Caco-2 (cell line): ENCODE measurements at regions not wholly inside any gene's neighbourhood (a gene's known extent, or its start where the extent isn't known, plus 50 kb on each side); places are given as distances from the start of the nearest gene placed in this dataset.

ENCODE experiments used
- BruUV-seq: library from RNA; stranded (reverse); fragments of 400-500 nt; replicated peaks from 2 replicates; lab custom pipeline; 2021; lab: Mats Ljungman, UMichigan
- CTCF ChIA-PET: fragments of 300-600 bp; sonication (Branson Sonifier 250); formaldehyde crosslinking; loops from one replicate; lab custom pipeline; 2022; ENCODE audit warnings: antibody characterized with exemption; lab: Charles Lee
- POLR2A ChIA-PET: fragments of 300-600 bp; sonication (Branson Sonifier 250); formaldehyde crosslinking; loops from one replicate; lab custom pipeline; 2022; ENCODE audit warnings: antibody characterized with exemption; lab: Charles Lee
- DNase-seq, 2 experiments: peaks; one replicate each; pipeline versions ENCODE4 v3.0.0 to v3.0.0-alpha.2; 2020 to 2022
- H3K27me3 ChIP-seq: replicated peaks from 2 replicates; pipeline ENCODE4 v1.6.0; 2011; ENCODE audit warnings: low read length; ENCODE audit not compliant: control insufficient read depth, insufficient read depth
- H3K36me3 ChIP-seq: 2 replicates; pipeline ENCODE4 v1.5.1; 2011; ENCODE audit warnings: low read length; ENCODE audit not compliant: control insufficient read depth, insufficient read depth
- H3K4me1 ChIP-seq: fragments of 250-450 bp; sonication (Bioruptor Pico); 2 replicates; pipeline ENCODE4 v1.5.1; 2020; ENCODE audit warnings: mild to moderate bottlenecking
- H3K4me3 ChIP-seq: 2 replicates; pipeline ENCODE4 v1.5.1; 2011; ENCODE audit warnings: low read depth, mild to moderate bottlenecking, control low read depth, low read length
- H3K9me3 ChIP-seq: fragments of 250-450 bp; sonication (Bioruptor Pico); 2 replicates; pipeline ENCODE4 v1.5.1; 2020; ENCODE audit warnings: mild to moderate bottlenecking, moderate library complexity
- H3K27ac Mint-ChIP-seq: one replicate; pipeline ENCODE4 v1.8.0; 2022; ENCODE audit warnings: mixed read lengths; ENCODE audit not compliant: unreplicated experiment
- H3K27me3 Mint-ChIP-seq: one replicate; pipeline ENCODE4 v1.8.0; 2022; ENCODE audit warnings: mixed read lengths; ENCODE audit not compliant: insufficient read depth, unreplicated experiment
- H3K36me3 Mint-ChIP-seq: one replicate; pipeline ENCODE4 v1.8.0; 2022; ENCODE audit warnings: mild to moderate bottlenecking, mixed read lengths; ENCODE audit not compliant: insufficient read depth, unreplicated experiment
- H3K4me1 Mint-ChIP-seq: one replicate; pipeline ENCODE4 v1.8.0; 2022; ENCODE audit warnings: low read depth, mixed read lengths; ENCODE audit not compliant: unreplicated experiment
- H3K4me3 Mint-ChIP-seq: one replicate; pipeline ENCODE4 v1.8.0; 2022; ENCODE audit warnings: mild to moderate bottlenecking, moderate library complexity, mixed read lengths; ENCODE audit not compliant: unreplicated experiment
- H3K9me3 Mint-ChIP-seq: one replicate; pipeline ENCODE4 v1.8.0; 2022; ENCODE audit warnings: mixed read lengths; ENCODE audit not compliant: unreplicated experiment
- CTCF ChIP-seq, 2 experiments: fragments of 200-600 bp in 1 of 2; IDR thresholded peaks; 1 replicate in 1 of 2; 2 replicates in 1 of 2; pipeline versions ENCODE4 v1.5.1 to v1.8.0; 2011 to 2022; ENCODE audit warnings: antibody characterized with exemption in 1 of 2, control low read depth in 1 of 2, inconsistent platforms in 1 of 2, low read depth in 1 of 2, low read length in 1 of 2, mild to moderate bottlenecking in 1 of 2, moderate library complexity in 1 of 2; ENCODE audit not compliant: insufficient read depth in 1 of 2, severe bottlenecking in 1 of 2, unreplicated experiment in 1 of 2
- intact Hi-C: fragments of 100-400 bp; cut with micrococcal nuclease; formaldehyde crosslinking; loops from one replicate; pipeline ENCODE4 v1.10.0; 2022; ENCODE audit not compliant: unreplicated experiment

GRCh38 chr7:42735081-42735480, 176.8 kb downstream of the C7orf25 start:
- Histone ChIP-seq H3K4me3 (no peak overlapping the region), H3K27me3 (no peaks in the 10 kb centered on the region), H3K9me3 (no peaks in the 10 kb centered on the region), H3K36me3 (no peaks in the 10 kb centered on the region), H3K4me1 (no peaks in the 10 kb centered on the region)
- no TSS peak for BruUV-seq
- ChIA-PET POLR2A (no interaction called here), CTCF (no interaction called here)
- H3K36me3 Mint-ChIP-seq: no peaks in the 10 kb centered on the region
- H3K4me1 Mint-ChIP-seq: no peaks in the 10 kb centered on the region
- no peak overlapping the region for H3K27ac Mint-ChIP-seq
- TF ChIP-seq CTCF (IDR thresholded peaks at IDR 0.05; ENCODE audit: insufficient read depth in 1 of 2, low read depth in 1 of 2, low read length in 1 of 2, severe bottlenecking in 1 of 2, unreplicated experiment in 1 of 2): no peak
- peaks cover 7% of the 10 kb centered on the region for H3K27me3 Mint-ChIP-seq
- no peak overlapping the region for H3K4me3 Mint-ChIP-seq
- intact Hi-C loops: no loop called here
- no peak for DNase-seq
- H3K9me3 Mint-ChIP-seq: peaks cover 10% of the 10 kb centered on the region

- Mint-ChIP-seq H3K27ac (no peak overlapping the region), H3K4me3 (no peak overlapping the region), H3K27me3 (peaks cover 7% of the 10 kb centered on the region), H3K4me1 (no peaks in the 10 kb centered on the region), H3K9me3 (peaks cover 10% of the 10 kb centered on the region), H3K36me3 (no peaks in the 10 kb centered on the region)
- DNase-seq: no peak
- ChIA-PET POLR2A (no interaction called here), CTCF (no interaction called here)
- no TSS peak for BruUV-seq
- Histone ChIP-seq H3K4me3 (no peak overlapping the region), H3K36me3 (no peaks in the 10 kb centered on the region), H3K4me1 (no peaks in the 10 kb centered on the region), H3K27me3 (no peaks in the 10 kb centered on the region), H3K9me3 (no peaks in the 10 kb centered on the region)
- intact Hi-C loops: no loop called here
- TF ChIP-seq CTCF (IDR thresholded peaks at IDR 0.05; ENCODE audit: insufficient read depth in 1 of 2, low read depth in 1 of 2, low read length in 1 of 2, severe bottlenecking in 1 of 2, unreplicated experiment in 1 of 2): no peak
These were observed 177.3 kb downstream of the C7orf25 start for GRCh38 chr7:42734568-42734967.

GRCh38 chr7:42733040-42733439, 178.8 kb downstream of the C7orf25 start:
- peaks cover 10% of the 10 kb centered on the region for H3K9me3 Mint-ChIP-seq
- no peak for DNase-seq
- CTCF ChIA-PET: no interaction called here
- no peak for TF ChIP-seq CTCF (IDR thresholded peaks at IDR 0.05; ENCODE audit: insufficient read depth in 1 of 2, low read depth in 1 of 2, low read length in 1 of 2, severe bottlenecking in 1 of 2, unreplicated experiment in 1 of 2)
- intact Hi-C loops: no loop called here
- Histone ChIP-seq H3K27me3 (no peaks in the 10 kb centered on the region), H3K4me1 (no peaks in the 10 kb centered on the region), H3K36me3 (no peaks in the 10 kb centered on the region), H3K4me3 (no peak overlapping the region), H3K9me3 (no peaks in the 10 kb centered on the region)
- POLR2A ChIA-PET: no interaction called here
- H3K4me1 Mint-ChIP-seq: no peaks in the 10 kb centered on the region
- no peaks in the 10 kb centered on the region for H3K36me3 Mint-ChIP-seq
- BruUV-seq: no TSS peak
- H3K4me3 Mint-ChIP-seq: no peak overlapping the region
- H3K27me3 Mint-ChIP-seq: peaks cover 3% of the 10 kb centered on the region
- H3K27ac Mint-ChIP-seq: no peak overlapping the region
